ENCODE measurements at regions not wholly inside any gene's neighbourhood (a gene's known extent, or its start where the extent isn't known, plus 50 kb on each side); places are given as distances from the start of the nearest gene placed in this dataset.
"Not testable (repeated sequence)": the region's sequence is repeated elsewhere in the genome, so short reads cannot be mapped to it uniquely, and the experiment has no call there.

DNA sequence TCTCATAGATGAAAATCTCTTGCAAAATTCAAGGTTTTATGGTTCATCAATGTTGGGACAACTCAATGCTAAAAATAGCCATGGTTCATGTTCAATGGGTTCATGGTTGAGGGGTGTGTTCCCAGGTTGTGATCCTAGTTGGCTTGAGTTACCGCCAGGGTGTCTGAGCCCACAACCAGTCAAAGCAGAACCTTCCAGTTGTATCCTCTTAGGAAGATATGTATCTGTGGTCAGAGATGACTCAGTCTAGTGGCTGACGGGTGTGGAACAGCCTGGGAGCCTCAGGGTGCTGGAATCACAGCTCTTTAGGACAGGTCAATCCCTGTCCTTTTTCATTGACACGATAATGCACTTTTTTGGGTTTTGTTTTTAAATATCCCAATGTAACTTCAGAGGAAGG is 192.3 kb upstream of the NR3C2 start:
- DNase-seq = no peak

DNA sequence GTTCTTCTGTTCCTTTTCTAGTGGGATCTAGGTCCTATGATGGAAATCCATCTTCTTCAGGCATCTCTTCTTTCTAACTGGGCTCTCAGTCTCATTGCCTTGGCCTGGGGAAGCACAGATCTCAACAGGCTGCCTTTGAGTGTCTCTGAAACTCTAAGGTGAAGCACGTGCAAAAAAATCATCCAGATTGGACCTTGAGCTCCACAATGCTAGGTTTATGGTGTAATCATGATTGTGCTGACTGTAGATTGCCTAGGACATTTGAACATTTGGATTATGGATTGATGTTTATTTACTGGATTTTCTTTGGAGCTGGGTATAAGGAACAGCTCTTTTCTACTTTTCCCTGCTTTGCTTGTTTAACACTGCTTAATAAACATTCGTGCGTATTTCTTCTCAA is 191.5 kb upstream of the NR3C2 start:
- no peak for DNase-seq

DNA sequence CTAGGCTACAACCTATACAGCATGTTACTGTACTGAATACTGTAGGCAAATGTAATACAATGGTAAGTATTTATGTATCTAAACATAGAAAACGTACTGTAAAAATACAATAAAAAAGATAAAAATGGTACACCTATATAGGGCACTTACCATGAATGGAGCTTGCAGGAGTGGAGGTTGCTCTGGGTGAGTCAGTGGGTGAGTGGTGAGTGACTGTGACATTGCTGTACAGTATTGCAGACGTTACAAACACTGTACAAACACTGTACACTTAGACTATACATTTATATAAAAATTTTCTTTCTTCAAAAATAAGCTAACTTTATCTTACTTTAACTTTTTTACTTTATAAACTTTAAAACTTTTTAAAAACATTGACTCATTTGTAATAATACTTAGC is 190.3 kb upstream of the NR3C2 start:
- DNase-seq = no peak

DNA sequence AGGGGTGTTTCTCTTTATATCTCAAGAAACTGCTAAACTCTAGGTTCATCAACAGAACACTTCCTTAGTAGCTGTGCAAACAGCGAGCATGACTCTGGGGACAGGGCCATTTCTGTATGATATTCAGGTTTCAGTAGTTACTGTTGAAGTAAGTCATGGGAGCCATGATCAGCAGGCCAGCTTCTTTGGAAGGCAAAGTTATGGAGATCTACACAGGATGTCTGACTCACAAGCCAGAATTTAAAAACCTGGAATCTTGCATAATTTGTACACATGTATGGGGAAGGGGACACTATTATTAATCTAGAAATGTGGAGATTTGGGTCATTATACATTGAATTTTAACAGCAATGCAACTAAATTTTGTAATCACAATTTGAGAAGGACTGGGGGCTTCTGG is 187.8 kb upstream of the NR3C2 start:
- no peak for DNase-seq

DNA sequence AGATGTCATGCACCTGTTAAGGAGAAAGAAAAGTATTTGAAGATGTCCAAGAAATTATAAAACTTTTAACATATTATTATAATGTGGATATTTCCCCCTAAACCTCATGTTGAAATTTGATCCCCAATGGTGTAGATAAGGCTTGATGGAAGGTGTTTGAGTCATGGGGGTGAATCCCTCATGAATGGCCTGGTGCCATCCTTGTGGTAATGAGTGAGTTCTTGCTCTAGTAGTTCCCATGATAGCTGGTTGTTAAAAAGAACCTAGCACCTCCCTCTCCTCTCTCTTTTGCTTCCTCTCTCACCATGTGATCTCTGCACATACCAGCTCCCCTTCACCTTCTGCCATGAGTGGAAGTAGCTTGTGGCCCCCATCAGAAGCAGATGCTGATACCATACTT is 176.6 kb upstream of the NR3C2 start:
- no peak for DNase-seq

DNA sequence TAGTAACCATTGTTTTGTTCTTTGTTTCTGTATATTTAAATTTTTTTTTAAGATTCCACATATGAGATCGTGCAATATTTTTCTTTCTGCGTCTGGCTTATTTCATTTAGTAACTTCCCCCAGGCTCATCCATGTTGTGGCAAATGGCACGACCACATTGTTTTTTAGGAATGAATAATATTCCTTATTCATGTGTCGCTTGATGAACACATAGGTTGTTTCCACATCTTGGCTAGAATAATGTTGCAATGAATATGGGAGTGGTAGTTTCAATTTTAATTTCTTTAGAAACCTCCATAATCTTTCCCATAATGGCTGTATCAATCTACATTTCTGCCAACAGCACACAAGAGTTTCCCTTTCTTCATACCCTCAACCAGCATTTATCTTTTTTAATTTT is 166.8 kb upstream of the NR3C2 start:
- DNase-seq = no peak

DNA sequence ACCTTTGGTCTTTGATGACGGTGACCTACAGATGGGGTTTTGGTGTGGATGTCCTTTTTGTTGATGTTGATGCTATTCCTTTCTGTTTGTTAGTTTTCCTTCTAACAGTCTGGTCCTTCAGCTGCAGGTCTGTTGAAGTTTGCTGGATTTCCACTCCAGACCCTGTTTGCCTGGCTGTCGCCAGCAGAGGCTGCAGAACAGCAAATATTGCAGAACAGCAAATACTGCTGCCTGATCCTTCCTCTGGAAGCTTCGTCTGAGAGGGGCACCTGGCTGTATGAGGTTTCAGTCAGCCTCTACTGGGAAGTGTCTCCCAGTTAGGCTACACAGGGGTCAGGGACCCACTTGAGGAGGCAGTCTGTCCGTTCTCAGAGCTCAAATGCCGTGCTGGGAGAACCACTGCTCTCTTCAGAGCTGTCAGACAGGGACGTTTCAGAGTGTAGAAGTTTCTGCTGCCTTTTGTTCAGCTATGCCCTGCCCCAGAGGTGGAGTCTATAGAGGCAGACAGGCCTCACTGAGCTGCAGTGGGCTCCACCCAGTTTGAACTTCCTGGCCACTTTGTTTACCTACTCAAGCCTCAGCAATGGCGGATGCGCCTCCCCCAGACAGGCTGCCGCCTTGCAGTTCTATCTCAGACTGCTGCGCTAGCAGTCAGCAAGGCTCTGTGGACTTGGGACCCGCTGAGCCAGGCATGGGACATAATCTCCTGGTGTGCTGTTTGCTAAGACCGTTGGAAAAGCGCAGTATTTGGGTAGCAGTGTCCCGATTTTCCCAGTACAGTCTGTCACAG is 156.4 kb upstream of the NR3C2 start:
- not testable (repeated sequence) for DNase-seq

DNA sequence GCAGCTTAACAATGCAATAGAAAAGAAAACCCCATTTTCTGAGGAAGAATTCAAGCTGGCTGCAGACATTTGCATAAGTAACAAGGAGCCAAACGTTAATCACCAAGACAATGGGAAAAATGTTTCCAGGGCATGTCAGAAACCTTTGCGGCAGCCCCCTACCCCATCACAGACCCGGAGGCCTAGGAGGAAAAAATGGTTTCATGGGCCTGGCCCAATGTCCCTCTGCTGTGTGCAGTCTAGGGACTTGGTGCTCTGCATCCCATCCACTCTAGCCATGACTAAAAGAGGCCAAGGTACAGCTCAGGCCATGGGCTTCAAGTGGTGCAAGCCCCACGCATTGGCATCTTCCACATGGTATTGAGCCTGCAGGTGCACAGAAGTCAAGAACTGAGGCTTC is 147.0 kb upstream of the NR3C2 start:
- DNase-seq = no peak

DNA sequence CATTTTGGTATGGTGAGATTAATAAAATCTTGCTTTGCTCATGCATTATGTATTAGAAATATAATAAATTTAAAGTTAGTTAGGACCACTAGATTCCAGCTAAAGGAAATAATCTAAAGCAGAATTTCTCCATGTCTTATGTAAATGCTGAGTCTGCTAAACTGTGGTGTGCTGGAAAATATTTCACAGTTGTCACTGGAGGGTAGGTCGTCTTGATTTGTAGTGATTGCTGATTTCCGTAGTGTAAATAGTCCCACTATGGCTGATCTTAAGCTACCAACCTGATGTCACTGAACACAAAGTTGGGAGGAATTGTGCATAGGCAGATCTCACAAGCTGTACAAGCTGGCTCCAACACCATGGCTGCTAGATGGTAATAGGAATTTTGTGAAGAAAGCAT is 133.4 kb upstream of the NR3C2 start:
- DNase-seq = no peak

DNA sequence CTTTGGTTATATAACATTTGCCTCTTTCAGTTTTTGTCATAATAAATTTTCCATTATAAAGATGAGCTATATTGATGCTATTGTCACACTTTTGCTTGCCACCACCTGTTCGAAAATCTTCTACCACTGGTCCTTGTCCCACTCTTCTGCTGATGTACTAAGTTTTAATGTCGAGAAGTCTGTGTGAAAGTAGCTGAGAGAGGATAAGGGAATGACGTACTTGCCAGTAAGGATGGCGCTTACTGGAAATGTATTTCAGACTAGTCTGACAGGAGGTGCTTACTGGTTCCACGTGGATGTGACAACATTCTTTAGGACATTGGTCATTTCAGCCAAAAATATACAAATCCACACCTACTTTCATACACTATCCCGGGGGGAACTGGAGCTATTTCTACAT is 132.7 kb upstream of the NR3C2 start:
- no peak for DNase-seq

DNA sequence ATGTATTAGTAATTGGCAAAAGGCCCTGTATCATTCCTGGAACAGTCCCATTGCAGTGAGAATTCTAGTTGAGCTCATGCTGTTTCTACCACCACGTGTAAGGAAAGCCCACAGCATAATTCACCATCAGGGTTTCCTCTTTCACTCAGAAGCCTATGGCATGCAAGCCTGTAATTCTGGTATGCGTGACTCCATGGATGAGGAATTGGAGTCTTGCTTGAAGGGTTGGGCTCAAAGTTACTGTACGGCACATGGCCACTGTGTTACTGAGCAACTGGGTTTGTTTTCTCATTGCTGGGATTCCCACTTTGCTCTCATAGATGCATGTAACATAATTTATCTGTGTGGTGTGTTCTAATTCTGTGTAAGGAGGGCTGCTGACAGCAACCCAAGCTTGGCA is 132.3 kb upstream of the NR3C2 start:
- no peak for DNase-seq

DNA sequence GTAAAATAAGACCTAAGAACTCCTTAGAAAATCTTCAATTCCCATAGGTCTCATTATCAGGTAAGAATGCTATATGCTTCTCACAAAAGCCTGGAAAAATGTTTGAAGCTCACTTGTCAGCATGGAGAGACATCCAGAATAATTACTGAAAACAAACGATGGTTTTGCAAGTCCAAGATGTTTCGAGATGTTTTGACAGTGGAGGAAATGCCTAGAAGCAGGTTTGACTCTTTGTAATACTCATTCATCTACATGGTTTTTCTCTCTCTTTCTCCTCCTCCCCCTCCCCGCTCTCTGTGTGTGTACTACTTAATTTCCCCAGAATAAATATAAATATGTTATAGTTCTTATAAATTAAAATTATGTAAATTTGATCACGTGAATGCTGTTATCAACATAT is 131.9 kb upstream of the NR3C2 start:
- DNase-seq = no peak

DNA sequence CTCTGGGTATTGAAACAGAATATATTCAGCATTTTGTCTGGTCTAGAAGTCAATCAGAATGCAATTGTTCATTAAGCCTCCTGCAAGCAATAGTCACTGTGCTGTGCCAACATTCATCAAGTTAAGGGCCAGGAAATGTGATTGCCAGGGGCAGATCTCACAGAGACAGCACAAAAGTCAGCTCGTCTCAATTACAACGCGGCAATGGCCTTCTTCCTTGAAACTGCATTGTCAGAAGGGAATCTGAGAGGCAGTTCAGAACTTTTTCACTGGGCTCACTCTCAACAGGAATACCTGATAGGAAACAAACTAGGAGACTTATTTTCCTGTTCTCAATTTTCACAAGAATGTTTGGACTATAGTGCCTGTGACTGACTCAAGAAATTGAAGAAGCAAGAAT is 131.1 kb upstream of the NR3C2 start:
- no peak for DNase-seq

DNA sequence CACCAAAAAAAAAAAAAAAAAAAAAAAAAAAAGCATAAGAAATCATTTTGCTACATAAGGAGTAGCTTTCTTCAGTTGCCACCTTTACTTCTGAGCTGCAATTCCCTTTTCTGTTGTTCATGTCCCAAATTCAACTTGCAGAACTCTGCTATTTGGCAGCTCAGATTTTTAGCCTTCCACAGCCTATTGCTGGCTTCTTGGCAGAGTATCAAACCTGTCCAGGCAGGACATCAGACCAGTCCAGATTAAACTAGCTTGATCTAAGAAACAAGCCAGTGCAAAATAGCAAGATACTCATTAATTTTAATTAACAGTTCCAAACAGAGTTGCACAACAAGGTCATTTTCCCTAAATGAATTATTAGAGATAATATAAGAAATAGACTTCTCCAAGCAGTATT is 123.6 kb upstream of the NR3C2 start:
- DNase-seq = no peak

DNA sequence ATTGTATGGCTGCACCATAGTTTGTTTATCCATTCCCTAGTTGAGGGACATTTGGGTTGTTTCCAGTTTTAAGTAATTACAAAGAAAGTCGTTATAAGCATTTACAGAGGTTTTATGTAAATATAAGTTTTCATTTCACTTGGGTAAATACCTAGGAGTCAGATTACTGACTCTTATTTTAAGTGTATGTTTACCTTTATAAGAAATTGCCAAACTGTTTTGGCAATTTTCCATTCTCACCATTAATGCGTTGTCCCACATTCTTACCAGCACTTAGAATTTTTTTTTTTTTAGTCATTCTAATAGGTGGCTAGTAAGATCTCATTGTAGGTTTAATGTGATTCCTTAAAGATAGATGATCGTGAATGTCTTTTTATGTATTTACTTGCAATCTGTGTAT is 121.5 kb upstream of the NR3C2 start:
- no peak for DNase-seq

DNA sequence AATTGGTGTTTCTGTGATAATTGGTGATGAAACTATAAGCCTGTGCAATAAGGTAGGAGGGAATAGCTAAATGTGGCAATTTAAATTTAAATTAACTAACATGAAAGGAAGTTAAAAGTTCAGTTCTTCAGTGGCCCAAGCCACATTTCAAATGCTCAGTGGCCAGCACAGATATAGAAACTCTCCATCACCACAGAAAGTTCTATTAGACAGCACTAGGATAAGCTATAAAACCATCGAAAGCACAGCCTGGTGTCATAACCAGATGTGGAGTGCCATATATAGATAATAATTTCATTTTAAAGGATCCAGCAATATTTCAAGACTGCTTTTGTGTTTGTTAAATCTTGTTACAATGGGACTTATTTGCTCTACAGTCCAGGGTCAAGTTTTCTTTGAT is 119.3 kb upstream of the NR3C2 start:
- DNase-seq = no peak

DNA sequence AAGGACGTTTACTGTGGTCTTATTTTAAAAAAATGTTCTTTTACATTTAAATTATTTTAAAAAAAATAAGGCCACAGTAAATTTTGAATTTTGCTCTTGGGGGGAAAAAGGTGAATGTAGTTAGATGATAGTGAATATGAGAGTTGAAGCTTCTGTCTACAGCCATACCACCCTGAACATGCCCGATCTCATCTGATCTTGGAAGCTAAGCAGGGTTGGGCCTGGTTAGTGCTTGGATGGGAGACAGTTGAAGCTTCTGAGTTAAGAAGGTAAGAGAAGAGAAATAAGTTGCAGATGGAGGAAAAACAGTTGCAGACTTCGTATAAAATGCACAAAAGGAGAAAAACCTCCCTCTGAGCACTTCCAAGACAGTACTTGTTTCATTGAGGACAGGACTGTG is 115.6 kb upstream of the NR3C2 start:
- peak in 1 of 2 donors; percentile 1 for DNase-seq

DNA sequence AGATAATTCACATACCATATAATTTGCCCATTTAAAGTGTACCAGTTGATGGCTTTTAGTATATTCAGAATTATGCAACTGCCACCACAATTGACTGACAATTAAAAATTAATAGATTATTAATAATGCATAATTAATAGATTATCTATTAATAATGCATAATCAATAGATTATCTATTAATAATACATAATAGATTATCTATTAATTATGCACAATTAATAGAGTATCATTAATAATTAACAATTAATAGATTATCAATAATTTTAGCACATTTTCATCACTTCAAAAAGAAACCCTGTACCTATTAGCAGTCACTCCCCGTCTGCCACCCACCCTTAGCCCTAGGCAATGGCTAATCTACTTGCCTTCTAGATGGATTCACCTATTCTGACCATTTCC is 108.6 kb upstream of the NR3C2 start:
- no peak for DNase-seq

DNA sequence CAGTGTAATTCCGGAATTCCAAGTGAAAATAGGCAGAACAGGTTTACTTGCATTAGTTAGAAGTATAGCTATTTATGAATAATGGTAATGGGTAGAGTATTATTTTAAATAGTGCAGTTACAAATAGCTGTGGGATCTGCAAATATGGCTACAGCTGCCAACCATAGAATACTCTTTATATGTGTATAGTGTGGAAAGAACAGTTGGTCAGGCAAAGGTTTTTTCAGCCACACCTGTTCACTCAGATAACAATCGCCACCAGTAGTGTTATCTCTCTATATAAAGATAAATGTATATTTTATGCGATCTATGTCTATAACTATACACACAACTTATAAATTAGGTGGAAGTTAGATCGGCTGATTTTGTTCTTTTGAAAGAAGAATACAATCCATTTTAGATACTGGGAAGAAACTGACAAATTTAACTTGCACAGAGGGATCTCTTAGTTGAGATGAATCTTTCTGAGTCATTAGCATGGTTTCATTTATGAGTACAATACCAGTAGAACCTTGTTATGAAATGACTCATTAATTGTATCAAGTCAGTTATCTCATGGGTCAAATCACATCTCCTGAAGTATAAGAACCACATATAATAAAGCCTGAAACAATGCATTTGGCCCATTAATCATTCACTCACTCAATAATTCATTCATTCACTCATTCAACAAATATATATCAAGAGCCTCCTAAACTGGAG is 100.9 kb upstream of the NR3C2 start:
- no peak for DNase-seq

DNA sequence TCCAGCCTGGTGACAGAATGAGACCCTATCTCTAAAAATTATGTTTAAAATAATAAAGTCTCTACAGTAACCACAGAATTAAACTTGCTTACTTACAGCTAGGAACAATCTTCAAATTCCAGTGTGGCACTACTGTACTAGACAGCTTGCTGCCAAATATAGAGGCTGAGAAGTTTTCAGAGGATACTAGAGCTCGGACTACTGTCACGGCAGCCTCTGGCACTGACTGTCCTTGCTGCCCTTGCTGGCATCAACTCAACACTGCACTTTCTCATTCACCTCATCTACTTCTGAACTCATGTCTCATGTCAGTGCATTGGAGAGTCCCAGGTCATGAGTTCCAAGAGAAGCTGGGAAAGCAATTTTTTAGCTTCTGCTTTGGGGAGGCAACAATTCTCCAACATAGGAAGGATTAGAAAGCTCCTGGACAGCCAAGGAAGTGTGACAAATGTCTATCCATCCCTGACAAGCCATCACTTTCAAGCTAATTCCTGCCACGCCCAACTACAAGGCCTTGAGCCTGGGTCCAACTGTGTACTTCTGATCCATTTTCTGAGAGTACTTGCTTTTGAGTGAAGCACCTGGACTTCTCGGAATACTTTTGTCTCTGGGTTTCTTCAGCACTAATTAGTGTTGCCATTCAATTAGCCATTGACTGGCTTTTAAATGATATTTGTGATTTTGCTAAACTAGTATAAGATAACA is 98.6 kb upstream of the NR3C2 start:
- DNase-seq = no peak

DNA sequence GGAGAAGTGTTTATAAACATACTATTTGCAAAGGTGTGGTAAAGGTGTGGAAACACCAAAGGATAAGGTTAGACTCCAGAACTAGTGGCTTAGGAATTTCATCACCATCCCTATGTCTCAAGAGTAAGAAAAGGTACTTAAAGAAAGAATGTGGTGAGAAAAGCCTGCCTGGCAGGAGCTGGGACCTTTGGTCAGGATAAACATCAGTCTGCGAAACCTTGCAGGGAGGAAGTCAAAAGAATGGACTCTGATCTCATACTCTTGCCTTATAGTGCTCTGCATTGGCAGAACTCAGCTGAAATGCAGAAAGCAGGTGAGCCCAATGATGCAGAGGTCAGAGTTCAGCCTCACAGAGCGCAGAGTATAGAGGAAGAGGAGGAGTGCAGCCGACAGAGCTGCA is 97.2 kb upstream of the NR3C2 start:
- DNase-seq = no peak

DNA sequence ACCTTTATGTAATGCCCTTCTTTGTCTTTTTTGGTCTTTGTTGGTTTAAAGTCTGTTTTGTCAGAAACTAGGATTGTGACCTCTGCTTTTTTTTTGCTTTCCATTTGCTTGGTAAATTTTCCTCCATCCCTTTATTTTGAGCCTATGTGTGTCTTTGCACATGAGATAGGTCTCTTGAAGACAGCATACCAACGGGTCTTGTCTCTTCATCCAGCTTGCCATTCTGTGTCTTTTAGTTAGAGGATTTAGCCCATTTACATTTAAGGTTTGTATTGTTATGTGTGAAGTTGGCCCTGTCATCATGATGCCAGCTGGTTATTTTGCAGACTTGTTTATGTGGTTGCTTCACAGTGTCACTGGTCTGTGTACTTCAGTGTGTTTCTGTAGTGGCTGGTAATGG is 91.6 kb upstream of the NR3C2 start:
- not testable (repeated sequence) for DNase-seq

DNA sequence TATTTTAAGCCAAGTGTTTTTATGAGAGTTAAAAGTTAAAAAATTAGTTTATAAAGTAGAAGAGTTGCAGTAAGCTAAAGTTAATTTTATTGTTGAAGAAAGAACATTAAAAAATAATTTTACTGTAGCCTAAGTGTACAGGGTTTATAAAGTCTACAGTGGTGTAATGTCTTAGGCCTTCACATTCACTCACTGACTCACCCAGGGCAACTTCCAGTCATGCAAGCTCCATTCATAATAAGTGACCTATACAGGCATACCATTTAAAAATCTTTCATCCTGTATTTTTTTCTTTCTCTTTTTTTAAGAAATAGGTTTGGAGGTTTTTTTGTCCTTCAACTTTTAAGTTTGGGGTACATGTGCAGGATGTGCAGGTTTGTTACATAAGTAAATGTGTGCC is 87.9 kb upstream of the NR3C2 start:
- no peak for DNase-seq

DNA sequence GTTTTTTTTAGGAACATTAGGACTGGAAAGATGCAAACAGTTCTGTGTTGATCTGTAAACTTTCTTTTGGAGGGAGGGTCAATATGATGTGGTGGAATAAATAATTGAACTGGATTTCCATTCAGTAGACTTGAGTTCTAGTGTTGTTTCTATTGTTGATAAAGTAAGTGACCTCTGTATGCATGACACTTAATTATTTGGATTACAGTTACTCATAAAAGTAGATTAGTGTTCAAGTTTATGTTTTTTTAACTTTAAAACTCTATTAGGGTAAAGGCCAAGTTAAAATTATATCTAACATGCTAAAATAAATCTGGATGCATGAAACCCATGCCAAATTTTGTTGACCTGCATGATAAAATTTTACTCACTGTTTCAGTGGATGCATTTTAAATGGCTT is 85.4 kb upstream of the NR3C2 start:
- no peak for DNase-seq

All from CD4-positive, alpha-beta T cell treated with Interferon alpha-2 for 1 hour (primary cell).